M059J (cell line): ENCODE measurements at regions not wholly inside any gene's neighbourhood (a gene's known extent, or its start where the extent isn't known, plus 50 kb on each side); places are given as distances from the start of the nearest gene placed in this dataset.
A peak's percentile ranks its signal among the peaks of the same experiment; 100 is the strongest.
"Not testable (repeated sequence)": the region's sequence is repeated elsewhere in the genome, so short reads cannot be mapped to it uniquely, and the experiment has no call there.

ENCODE experiments used
- DNase-seq: peaks from one replicate; pipeline ENCODE4 v3.0.0-alpha.2; 2012; ENCODE audit warnings: low read depth

- DNase-seq = peak; percentile 98
Measured at GRCh38 chr4:154164931-154165839, 326.4 kb downstream of the DCHS2 start.

DNA sequence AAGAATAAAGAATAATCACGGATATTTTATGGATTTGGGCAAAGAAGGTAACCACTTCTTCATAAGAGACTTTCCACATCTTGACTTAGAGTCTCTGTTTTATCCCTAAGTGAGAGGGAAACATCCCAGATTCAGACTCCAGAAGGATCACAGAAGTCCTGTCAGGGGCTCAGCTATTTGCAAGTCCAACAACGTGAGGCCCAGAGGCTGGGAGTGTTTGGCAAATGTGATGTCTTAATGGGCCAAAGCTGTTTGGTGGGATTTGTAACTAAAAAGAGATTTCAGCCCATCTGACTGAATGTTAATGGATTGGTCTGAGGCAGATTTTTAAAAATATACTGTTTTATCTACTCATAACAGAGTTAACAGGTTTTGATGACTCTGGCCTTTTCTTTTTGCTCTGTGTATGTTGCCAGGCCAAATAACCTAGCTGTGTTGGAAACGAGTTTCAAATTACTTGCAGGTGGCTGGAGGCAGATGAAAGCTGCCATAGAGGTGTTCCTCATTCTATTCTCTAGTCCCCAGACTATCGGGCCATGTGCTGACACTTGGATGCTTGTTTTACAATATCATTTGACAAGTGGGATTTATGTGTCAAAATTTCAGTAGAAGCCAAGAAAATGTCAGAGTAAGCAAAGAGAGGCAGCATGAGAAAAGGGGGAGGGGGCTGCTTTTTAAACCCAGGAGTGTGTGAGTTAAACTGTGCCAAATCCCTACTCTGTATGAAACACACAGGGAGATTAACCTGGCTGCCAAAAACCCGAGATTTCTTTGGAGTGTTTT, 330.9 kb downstream of the DCHS2 start:
- no peak for DNase-seq

DNA sequence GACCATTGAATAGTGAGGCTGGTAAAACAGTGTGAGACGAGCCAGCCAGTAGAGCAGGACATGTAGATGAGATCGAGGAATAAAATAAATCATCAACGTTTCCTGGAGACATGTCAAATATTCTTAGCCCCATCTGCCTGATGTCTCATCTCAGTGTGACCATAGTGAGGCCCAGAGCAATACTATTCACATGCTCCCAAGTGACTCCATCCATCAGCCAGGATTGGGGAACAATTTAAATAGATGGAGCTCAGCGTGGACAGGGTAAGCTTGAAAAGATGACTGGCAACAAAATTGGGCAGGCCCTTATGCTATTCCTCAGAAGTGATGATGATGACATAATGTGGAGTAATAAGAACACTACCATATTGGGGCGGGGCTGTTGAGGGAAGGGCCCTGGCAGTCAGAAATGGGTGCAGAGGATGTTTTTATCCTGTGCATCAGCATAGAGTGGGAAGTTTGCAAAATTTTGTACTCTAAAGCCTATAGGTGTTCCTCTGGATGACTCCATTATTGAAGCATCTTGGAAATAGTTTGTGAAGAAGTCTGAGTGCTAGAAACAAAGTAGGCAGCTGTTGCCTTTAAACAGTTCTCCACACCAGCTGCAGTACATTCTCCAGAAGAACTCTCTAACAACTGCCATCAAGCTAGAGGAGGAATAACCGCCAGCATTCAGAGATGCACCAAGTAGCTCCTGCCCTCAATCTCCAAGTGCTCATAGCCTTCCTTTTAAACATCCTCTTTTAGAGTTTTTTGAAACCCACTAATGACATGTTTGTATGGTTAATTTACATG, 333.0 kb downstream of the DCHS2 start:
- peak; percentile 18 for DNase-seq

GRCh38 chr4:154152546-154152945, 339.1 kb downstream of the DCHS2 start:
- DNase-seq = no peak

DNA sequence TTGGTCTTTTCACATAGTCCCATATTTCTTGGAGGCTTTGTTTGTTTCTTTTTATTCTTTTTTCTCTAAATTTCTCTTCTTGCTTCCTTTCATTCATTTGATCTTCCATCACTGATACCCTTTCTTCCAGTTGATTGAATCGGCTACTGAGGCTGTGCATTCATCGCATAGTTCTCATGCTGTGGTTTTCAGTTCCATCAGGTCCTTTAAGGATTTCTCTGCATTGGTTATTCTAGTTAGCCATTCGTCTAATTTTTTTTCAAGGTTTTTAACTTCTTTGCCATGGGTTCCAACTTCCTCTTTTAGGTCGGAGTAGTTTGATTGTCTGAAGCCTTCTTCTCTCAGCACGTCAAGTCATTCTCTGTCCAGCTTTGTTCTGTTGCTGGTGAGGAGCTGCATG, 342.4 kb downstream of the DCHS2 start:
- DNase-seq = not testable (repeated sequence)

- DNase-seq = no peak
Measured at GRCh38 chr4:154143720-154144119, 347.9 kb downstream of the DCHS2 start.

DNA sequence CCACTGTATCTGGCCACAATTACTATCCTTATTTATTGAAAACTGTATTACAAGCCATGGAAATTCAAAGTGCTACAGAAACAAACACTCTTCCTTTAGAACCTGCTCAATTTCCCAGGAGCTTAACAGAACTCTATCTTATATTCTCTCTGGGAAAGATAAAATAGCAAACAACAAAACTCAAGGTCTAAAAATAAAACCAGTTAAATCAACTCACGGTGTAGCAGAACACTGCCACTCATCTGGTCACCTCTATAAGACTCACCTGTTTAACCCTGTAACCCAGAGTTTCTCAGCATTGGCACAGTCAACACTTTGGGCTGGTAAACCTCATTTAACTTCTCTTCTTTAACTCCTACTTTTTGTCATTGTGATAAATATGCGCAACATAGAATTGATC, 348.9 kb downstream of the DCHS2 start:
- DNase-seq = no peak

- DNase-seq = no peak
Measured at GRCh38 chr4:154140869-154141268, 350.7 kb downstream of the DCHS2 start.

GRCh38 chr4:154137320-154137905, 348.5 kb upstream of the SFRP2 start:
- DNase-seq = no peak

- no peak for DNase-seq
Measured at GRCh38 chr4:154135576-154135975, 346.7 kb upstream of the SFRP2 start.

DNA sequence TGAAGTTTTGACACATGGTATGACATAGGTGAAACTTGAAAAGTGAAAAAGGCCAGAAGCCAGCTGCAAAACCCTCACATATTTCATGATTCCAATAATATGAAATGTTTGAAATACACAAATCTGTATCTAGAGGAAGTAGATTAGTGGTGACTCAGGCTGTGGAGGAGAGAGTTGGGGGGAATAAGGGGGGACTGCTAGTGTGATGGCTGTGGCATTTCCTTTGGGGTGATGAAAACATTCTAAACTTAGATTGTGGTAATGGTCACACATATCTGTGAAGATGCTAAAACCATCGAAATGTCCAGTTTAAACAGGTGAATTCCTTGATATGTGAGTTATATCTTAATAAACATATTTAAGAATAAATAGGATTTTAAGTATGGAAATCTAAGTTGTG, 343.5 kb upstream of the SFRP2 start:
- peak; percentile 27 for DNase-seq

- DNase-seq = peak; percentile 27
Measured at GRCh38 chr4:154126276-154126675, 337.4 kb upstream of the SFRP2 start.

- DNase-seq = no peak
Measured at GRCh38 chr4:154125340-154125739, 336.5 kb upstream of the SFRP2 start.

- peak; percentile 92 for DNase-seq
Measured at GRCh38 chr4:154124539-154125255, 335.8 kb upstream of the SFRP2 start.

- DNase-seq = no peak
Measured at GRCh38 chr4:154123897-154124296, 335.0 kb upstream of the SFRP2 start.

GRCh38 chr4:154120690-154121345, 331.9 kb upstream of the SFRP2 start:
- peak; percentile 9 for DNase-seq

GRCh38 chr4:154120006-154120676, 331.3 kb upstream of the SFRP2 start:
- DNase-seq = peak; percentile 56

DNA sequence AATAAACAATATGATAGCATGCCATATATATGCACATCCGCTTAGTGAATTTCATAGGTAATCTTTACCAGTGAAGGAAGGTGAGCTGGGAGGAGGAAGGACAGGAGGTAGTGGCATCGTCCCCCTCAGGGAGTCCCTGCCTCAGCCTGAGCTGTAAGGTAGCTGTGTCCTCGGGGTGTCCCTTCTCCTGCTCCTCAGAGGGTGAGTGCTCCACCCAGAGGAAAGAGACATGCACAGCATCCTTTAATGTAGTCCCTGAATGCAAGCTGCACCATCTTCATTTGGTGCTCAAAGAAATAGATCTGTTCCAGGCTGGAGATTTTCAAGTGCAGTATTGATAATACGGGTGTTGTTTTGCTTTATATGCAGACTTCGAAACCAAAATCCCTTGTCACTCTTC, 330.4 kb upstream of the SFRP2 start:
- no peak for DNase-seq

GRCh38 chr4:154117726-154118125, 328.8 kb upstream of the SFRP2 start:
- DNase-seq = not testable (repeated sequence)

- no peak for DNase-seq
Measured at GRCh38 chr4:154107337-154107736, 318.5 kb upstream of the SFRP2 start.
